A673 (cell line): ENCODE measurements at regions not wholly inside any gene's neighbourhood (a gene's known extent, or its start where the extent isn't known, plus 50 kb on each side); places are given as distances from the start of the nearest gene placed in this dataset.
"Not testable (repeated sequence)": the region's sequence is repeated elsewhere in the genome, so short reads cannot be mapped to it uniquely, and the experiment has no call there.

Experiments
- BruUV-seq: library from RNA; stranded (reverse); fragments of 400-500 nt; replicated peaks from 2 replicates; lab custom pipeline; 2021; lab: Mats Ljungman, UMichigan
- CTCF ChIA-PET: fragments of 300-600 bp; sonication (Branson Sonifier 250); formaldehyde crosslinking; loops from one replicate; lab custom pipeline; 2022; ENCODE audit warnings: antibody characterized with exemption; lab: Charles Lee
- POLR2A ChIA-PET: fragments of 300-600 bp; sonication (Branson Sonifier 250); formaldehyde crosslinking; loops from one replicate; lab custom pipeline; 2022; ENCODE audit warnings: antibody characterized with exemption; ENCODE audit not compliant: low non-redundant PET; lab: Charles Lee
- DNase-seq: peaks from one replicate; pipeline ENCODE4 v3.0.0-alpha.2; 2015; ENCODE audit warnings: low spot score
- H3K27ac ChIP-seq: fragments of 200-600 bp; sonication (generic); 2 replicates; pipeline ENCODE4 v1.5.1; 2016; ENCODE audit warnings: mixed run types, low read depth, mild to moderate bottlenecking, mixed read lengths, antibody characterized with exemption, low read length; ENCODE audit not compliant: poor library complexity, severe bottlenecking
- H3K27me3 ChIP-seq: fragments of 200-600 bp; sonication (generic); replicated peaks from 2 replicates; pipeline ENCODE4 v1.6.1; 2017; ENCODE audit warnings: mixed run types, low read depth, mild to moderate bottlenecking, mixed read lengths, antibody characterized with exemption, low read length; ENCODE audit not compliant: insufficient read depth, poor library complexity
- H3K36me3 ChIP-seq: fragments of 200-600 bp; sonication (generic); 2 replicates; pipeline ENCODE4 v1.6.1; 2016; ENCODE audit warnings: mixed run types, mild to moderate bottlenecking, mixed read lengths, antibody characterized with exemption, low read length; ENCODE audit not compliant: insufficient read depth, poor library complexity, severe bottlenecking
- H3K4me1 ChIP-seq: fragments of 200-600 bp; sonication (generic); 2 replicates; pipeline ENCODE4 v1.6.1; 2017; ENCODE audit warnings: mixed run types, mild to moderate bottlenecking, mixed read lengths, antibody characterized with exemption, low read length; ENCODE audit not compliant: insufficient read depth, poor library complexity, severe bottlenecking
- H3K4me3 ChIP-seq: fragments of 200-600 bp; sonication (generic); 2 replicates; pipeline ENCODE4 v1.5.1; 2016; ENCODE audit warnings: low read depth, mixed run types, mild to moderate bottlenecking, mixed read lengths, low read length; ENCODE audit not compliant: poor library complexity, severe bottlenecking
- H3K9me3 ChIP-seq: fragments of 200-600 bp; sonication (generic); 2 replicates; pipeline ENCODE4 v1.6.1; 2016; ENCODE audit warnings: mixed run types, low read depth, mild to moderate bottlenecking, mixed read lengths, antibody characterized with exemption, low read length; ENCODE audit not compliant: poor library complexity, severe bottlenecking
- CTCF ChIP-seq: fragments of 300-800, 200-600 bp; sonication (generic); conservative IDR thresholded peaks from 2 replicates; pipeline ENCODE4 v1.5.1; 2017; ENCODE audit warnings: low read depth, mild to moderate bottlenecking, antibody characterized with exemption, low read length, moderate library complexity, mixed read lengths
- intact Hi-C: fragments of 100-400 bp; cut with micrococcal nuclease; formaldehyde crosslinking; loops from one replicate; pipeline ENCODE4 v1.10.0; 2022; ENCODE audit not compliant: unreplicated experiment

- H3K9me3 ChIP-seq, H3K27ac ChIP-seq, H3K36me3 ChIP-seq, intact Hi-C loops, H3K4me3 ChIP-seq, BruUV-seq, H3K27me3 ChIP-seq, H3K4me1 ChIP-seq, POLR2A ChIA-PET, CTCF ChIA-PET: not testable (repeated sequence)
- DNase-seq: peak; percentile 40
- TF ChIP-seq CTCF: peak; percentile 51
Measured at GRCh38 chr2:94586032-94586982, 284.9 kb upstream of the TEKT4 start.

GRCh38 chr2:94587042-94587441, 284.2 kb upstream of the TEKT4 start:
- H3K36me3 ChIP-seq, BruUV-seq, H3K27me3 ChIP-seq, DNase-seq, H3K27ac ChIP-seq, H3K4me3 ChIP-seq, H3K9me3 ChIP-seq, H3K4me1 ChIP-seq, intact Hi-C loops, POLR2A ChIA-PET, CTCF ChIA-PET: not testable (repeated sequence)

GRCh38 chr2:94594019-94594836, 277.0 kb upstream of the TEKT4 start:
- H3K27ac ChIP-seq, CTCF ChIA-PET, H3K36me3 ChIP-seq, DNase-seq, intact Hi-C loops, BruUV-seq, POLR2A ChIA-PET, H3K9me3 ChIP-seq, H3K27me3 ChIP-seq, H3K4me1 ChIP-seq, H3K4me3 ChIP-seq: not testable (repeated sequence)

GRCh38 chr2:94595956-94596355, 275.3 kb upstream of the TEKT4 start:
- CTCF ChIA-PET, H3K4me3 ChIP-seq, H3K9me3 ChIP-seq, intact Hi-C loops, H3K36me3 ChIP-seq, H3K4me1 ChIP-seq, POLR2A ChIA-PET, H3K27me3 ChIP-seq, BruUV-seq, DNase-seq, H3K27ac ChIP-seq: not testable (repeated sequence)

GRCh38 chr2:94598075-94598713, 273.0 kb upstream of the TEKT4 start:
- H3K36me3 ChIP-seq, POLR2A ChIA-PET, H3K27me3 ChIP-seq, DNase-seq, H3K4me3 ChIP-seq, BruUV-seq, H3K27ac ChIP-seq, CTCF ChIA-PET, H3K9me3 ChIP-seq, H3K4me1 ChIP-seq, intact Hi-C loops: not testable (repeated sequence)

- POLR2A ChIA-PET, H3K27me3 ChIP-seq, intact Hi-C loops, BruUV-seq, H3K4me1 ChIP-seq, H3K9me3 ChIP-seq, H3K27ac ChIP-seq, H3K4me3 ChIP-seq, H3K36me3 ChIP-seq, DNase-seq, CTCF ChIA-PET: not testable (repeated sequence)
Measured at GRCh38 chr2:94600929-94601328, 270.3 kb upstream of the TEKT4 start.
